Cardiac septum (tissue), 1 donor: ENCODE measurements at regions not wholly inside any gene's neighbourhood (a gene's known extent, or its start where the extent isn't known, plus 50 kb on each side); places are given as distances from the start of the nearest gene placed in this dataset.

Experiments
- DNase-seq: peaks from one replicate; pipeline ENCODE4 v3.0.0-alpha.2; 2020; ENCODE audit warnings: low spot score
- intact Hi-C: fragments of 100-400 bp; cut with DNase I; formaldehyde crosslinking; loops from one replicate; pipeline ENCODE4 v1.14.0; 2022
- donor health status: DM: no; HTN: no; CAD: no.

- intact Hi-C loops: no loop called here
- DNase-seq: no peak
These were observed 677.8 kb upstream of the POU3F2 start for GRCh38 chr6:98156580-98156979.

DNA sequence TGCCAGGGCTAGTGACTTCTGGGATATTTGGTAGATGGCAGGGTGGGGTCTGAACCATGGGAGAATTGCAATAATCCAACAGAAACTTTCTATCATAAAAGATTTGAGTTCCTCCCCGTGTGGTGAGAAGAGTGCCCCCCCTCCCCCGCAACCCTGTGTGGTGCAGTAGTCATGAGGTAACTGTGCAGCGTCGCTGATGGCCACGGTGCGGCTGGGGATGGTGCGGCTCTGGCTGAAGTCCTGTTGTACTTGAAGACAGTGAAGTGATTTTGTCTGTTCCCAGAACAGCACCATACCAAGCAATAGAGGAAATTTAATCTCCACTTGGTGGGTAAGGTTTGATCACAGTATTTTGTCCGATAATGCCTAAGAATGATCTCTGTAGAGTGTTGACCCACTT is 654.8 kb upstream of the POU3F2 start:
- intact Hi-C loops: no loop called here
- DNase-seq: no peak

DNA sequence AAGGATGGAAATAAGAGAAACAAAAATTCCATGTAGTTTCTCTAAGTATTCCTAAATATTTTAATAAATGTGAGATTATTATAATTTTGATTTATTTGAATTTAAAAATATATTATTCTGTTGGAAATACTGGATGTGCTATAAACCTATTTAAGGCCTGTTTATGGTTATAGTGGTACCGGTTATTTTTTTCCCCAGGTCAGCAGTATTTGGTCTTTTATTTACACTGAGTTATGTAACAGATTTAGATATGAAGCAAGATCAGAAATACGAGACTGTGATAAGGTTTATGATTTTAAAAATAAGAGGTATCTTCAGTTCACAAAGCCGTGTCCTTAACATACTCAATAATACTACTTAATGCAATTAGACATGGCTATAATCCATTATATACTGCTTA is 634.3 kb upstream of the POU3F2 start:
- intact Hi-C loops: no loop called here
- no peak for DNase-seq

DNA sequence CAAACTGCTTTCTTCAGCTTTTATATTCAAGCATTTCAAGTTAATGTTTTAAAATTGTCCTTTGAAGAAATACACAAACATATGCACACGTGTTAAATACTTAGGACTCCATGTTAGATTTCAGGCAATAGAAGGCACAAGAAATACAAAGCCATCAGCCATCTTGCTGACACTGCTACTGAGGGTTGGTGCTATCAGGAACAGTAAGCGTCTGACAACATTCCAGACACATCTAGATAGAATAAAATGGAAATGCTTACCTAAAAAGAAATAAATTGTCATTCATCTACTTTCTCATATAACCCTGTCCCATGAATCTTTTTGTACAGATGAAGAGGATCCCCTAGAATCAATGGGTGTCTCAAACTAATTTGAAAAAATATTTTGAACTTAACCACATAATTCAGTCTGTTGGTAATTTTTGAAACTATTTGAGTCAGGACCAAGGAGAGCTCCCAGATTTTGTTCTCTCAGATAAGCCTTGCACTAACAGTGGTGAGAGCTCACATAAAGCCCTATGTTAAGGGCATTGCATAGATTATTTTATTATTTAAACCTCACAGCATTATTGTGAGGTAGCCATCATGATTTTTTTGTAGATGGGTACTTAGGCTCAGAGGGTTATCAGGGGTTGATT is 631.1 kb upstream of the POU3F2 start:
- intact Hi-C loops: no loop called here
- no peak for DNase-seq

- no peak for DNase-seq
- intact Hi-C loops: no loop called here
These were observed 621.9 kb upstream of the POU3F2 start for GRCh38 chr6:98212468-98212867.

- intact Hi-C loops: no loop called here
- DNase-seq: no peak
These were observed 618.8 kb upstream of the POU3F2 start for GRCh38 chr6:98215531-98215930.

DNA sequence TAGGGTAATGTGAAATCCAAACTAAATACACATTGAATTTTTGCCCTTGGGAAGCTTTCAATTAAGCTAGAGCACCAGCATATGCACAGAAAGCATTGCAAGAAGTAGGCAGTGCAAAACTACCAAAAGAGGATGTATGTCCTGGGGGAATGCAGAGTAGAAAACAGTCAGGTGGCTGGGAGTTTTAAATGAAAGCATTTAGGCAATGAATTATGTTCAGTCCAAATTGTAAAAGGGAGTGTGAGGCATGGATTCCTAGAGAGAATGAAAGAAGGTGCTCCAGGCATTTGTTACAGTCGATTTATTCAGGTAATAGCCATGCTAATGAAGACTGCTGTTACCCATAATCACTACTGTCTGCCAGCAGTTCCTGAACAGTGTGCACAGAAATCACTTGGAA is 604.1 kb upstream of the POU3F2 start:
- no peak for DNase-seq

DNA sequence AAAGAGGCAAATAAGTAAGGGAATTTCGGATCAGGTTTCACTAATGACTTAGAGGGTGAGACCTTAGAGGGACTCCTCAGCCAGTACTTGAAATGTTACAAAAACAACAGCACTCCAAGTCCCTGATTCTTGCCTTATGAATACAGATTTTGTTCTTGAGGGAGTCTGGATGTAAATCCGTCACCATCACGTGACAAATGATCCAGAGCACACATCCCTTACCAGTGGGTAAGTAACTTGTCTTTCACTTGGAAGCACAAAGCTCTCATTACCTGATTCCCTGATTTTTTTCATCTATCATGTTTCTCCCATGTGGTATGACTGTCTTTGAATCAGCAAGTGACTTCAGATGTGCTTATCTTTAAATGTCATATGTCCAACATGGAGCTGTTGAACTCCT is 595.3 kb upstream of the POU3F2 start:
- intact Hi-C loops: no loop called here
- no peak for DNase-seq

More for the DNA sequence above, 604.1 kb upstream of the POU3F2 start:
- intact Hi-C loops: no loop called here

GRCh38 chr6:98241630-98242029 is 592.7 kb upstream of the POU3F2 start:
- intact Hi-C loops: no loop called here
- no peak for DNase-seq

DNA sequence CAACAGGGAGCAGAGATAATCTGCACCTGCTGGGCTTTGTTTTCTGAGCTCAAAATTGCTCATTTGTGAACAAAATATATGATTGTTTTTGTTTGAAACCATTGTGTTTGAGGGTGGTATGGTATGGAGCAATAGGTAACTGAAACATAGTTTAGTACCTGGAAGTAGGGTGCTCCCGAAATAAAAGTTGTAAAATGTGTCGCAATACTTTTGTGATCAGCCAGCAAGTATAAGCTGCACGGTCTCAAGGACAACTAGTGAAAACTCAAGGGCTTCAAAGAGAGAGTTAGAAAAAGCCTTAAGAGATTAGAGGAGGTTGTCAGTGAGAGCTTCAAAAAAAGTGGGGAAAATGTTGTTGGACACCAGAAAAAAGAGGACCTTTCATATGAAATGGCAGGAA is 579.8 kb upstream of the POU3F2 start:
- intact Hi-C loops: no loop called here

DNA sequence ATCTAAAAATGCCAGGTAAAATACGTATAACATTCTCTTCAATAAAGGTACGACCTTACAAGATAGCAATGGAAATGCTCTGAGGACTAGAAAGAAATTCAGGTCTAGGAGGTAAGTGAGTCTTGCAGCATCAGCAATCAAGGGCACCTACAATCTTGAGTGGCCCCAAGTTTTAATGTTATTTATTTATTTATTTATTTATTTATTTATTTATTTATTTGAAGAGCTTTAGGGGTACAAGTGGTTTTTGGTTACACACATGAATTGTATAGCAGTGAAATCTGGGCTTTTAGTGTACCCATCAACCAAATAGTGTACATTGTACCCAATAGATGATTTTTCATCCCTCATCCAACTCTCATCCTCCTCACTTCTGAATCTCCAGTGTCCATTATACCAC is 574.0 kb upstream of the POU3F2 start:
- no peak for DNase-seq
- intact Hi-C loops: no loop called here

More for the DNA sequence above, 579.8 kb upstream of the POU3F2 start:
- no peak for DNase-seq

DNA sequence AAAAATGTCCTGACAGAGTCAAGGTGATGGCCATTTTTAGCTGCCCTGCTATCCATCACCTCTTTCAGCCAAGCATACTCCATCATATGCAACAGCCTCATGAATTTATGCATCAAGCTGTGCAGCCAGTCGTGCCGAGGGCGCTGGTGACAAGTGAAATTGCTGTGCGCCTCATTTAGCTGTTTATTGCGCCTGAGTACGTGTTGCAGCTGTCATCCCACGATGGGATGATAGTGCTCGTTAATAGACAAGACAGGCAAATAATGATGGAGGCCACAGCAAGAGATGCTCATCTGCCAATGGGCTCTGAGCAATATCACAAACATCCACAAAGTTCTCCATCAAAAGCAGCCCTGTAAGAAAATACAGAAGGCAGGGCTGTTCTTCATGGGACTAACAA is 562.3 kb upstream of the POU3F2 start:
- no peak for DNase-seq
- intact Hi-C loops: no loop called here

DNA sequence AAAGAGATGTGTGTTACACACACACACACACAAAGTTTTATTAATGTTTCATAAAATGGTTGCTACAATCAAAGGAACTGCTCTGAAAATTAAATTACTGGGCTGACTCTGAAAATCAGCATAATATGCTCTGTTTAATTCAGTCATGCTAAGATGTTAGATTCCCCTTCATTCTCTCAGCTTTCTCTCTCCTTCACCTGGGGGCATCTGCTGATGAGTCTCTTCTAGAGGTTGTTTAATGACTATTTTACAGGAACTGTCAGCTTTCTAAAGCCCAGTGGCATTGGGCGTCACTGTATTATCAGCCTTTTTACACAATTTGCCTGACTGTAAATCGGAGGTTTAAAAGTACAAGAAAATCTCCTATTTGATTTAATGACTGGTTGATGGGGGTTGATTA is 559.7 kb upstream of the POU3F2 start:
- DNase-seq: no peak
- intact Hi-C loops: no loop called here

DNA sequence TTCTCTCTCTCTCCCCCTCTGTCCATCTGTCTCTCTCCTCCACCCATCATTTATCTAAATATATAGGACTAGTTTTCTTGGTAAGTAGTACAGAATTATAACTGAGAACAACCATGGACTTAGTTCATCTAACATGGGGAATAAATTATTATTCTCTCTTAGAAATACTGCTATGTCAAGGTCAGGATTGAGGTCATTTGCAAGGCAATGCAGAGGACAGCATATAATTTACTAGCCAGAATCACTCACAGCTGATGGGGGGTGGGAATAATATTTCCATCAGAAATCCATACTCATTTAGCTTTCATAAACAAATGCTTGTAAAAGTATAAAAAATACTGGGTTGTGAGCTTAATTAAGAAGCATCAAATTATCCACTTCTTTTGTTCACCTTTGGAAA is 553.9 kb upstream of the POU3F2 start:
- intact Hi-C loops: no loop called here
- DNase-seq: no peak

DNA sequence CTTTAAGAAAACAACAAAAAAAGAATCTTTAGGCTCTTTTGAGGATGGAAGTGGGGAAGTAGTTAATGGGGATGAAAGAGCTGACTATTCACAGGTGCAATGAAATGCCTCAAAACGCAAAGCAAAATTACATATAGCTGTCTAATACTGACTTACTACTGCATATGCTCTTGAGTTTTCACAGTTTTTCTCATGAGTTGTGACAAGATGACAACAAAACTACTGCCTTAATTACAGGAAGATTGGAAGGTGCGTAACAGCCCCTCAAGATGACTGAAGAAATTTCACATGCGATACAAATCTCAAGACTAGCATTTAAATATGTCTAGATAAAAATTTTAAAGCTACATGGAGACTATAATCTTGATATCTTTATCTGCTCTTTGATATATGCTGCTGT is 547.8 kb upstream of the POU3F2 start:
- intact Hi-C loops: no loop called here
- no peak for DNase-seq

DNA sequence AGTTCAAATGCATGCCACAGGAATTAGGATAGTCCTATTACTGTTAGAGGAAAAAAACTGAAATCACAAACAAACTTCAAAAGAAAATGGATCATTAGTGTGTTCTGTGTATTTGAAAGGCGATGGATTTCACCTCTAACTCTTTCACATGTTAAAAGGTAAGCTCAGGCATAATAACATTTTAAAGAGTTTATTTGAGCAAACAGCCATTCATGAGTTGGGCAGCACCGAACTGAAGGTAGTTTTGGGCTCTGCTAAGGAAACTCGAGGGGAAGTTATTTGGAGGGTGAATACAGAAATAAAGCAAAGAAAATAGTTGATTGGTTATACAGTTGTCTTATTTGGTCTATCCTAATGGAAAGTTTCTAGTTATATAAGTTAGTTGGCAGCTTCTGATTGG is 546.5 kb upstream of the POU3F2 start:
- DNase-seq: no peak
- intact Hi-C loops: no loop called here

DNA sequence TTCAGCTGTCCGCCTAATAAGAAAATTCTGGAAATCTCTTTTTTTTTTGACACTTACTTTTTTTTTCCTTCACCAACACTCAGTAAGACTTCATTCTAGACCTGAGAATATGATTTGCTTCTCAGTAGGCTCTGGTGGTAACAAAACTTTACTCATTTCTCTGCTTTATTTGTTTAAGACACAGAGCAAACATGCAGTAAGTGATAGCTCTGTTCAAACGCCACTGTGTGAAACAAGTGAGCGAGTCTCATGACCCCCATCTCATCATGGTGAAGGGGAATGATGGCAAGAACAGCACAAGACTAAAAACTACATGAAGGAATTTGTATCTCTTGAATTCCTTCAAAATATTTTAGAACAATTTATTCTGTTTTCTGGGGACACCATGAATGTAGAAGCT is 541.6 kb upstream of the POU3F2 start:
- intact Hi-C loops: no loop called here
- DNase-seq: no peak

- intact Hi-C loops: no loop called here
- DNase-seq: no peak
These were observed 538.7 kb upstream of the POU3F2 start for GRCh38 chr6:98295515-98296175.

GRCh38 chr6:98308564-98308963 is 525.8 kb upstream of the POU3F2 start:
- intact Hi-C loops: no loop called here
- DNase-seq: no peak

DNA sequence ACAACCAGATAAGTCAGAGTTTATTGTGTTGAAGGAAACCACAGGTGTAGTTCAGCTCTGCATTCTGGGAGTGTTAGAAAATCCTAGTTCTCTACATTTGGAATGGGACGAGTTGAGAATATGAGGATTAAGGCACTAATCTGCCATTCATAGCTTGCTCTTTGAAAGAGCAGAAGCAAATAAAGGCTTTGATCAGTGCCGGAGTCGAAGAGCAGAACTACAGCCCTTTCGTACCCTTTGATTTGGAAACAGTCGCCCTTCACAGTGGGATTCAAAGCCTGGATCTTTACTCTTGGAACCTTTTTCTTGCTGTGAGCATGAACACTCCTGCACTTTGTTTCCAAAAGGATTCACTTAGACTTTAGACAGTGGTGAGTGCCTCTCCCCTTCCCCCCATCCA is 523.9 kb upstream of the POU3F2 start:
- no peak for DNase-seq
- intact Hi-C loops: no loop called here

DNA sequence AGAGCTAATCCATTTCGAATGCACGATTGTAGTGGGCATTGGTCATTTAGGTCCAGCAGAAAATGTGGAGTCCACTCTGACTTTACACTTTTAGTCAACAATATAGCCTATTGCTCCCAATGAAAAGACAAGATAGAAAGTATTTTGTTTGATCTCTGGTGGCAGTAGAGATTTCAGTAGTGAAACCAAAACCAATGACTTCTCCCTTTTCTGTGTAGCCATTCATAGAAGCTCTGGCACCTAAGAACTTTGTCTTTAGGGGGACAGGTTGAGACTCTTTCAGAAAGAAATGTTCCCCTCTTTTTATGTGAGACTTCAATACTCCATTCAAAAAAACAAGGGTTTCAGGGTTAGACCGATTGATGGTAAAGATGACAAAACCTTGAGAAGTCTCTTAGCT is 510.8 kb upstream of the POU3F2 start:
- intact Hi-C loops: no loop called here
- no peak for DNase-seq

- intact Hi-C loops: no loop called here
- no peak for DNase-seq
These were observed 509.9 kb upstream of the POU3F2 start for GRCh38 chr6:98324446-98324845.
